ENCODE measurements at regions not wholly inside any gene's neighbourhood (a gene's known extent, or its start where the extent isn't known, plus 50 kb on each side); places are given as distances from the start of the nearest gene placed in this dataset.
A peak's percentile ranks its signal among the peaks of the same experiment; 100 is the strongest.
"Not testable (repeated sequence)": the region's sequence is repeated elsewhere in the genome, so short reads cannot be mapped to it uniquely, and the experiment has no call there.

GRCh38 chr16:88274126-88274750, 108.5 kb upstream of the ZNF469 start:
- DNase-seq = not testable (repeated sequence)

GRCh38 chr16:88274847-88275246, 107.9 kb upstream of the ZNF469 start:
- DNase-seq = no peak

GRCh38 chr16:88275336-88276122, 107.2 kb upstream of the ZNF469 start:
- not testable (repeated sequence) for DNase-seq

- DNase-seq = not testable (repeated sequence)
Observed at GRCh38 chr16:88276123-88276588, 106.6 kb upstream of the ZNF469 start.

GRCh38 chr16:88276591-88276990, 106.2 kb upstream of the ZNF469 start:
- no peak for DNase-seq

GRCh38 chr16:88279998-88280397, 102.8 kb upstream of the ZNF469 start:
- no peak for DNase-seq

GRCh38 chr16:88281858-88282563, 100.7 kb upstream of the ZNF469 start:
- DNase-seq = no peak

- DNase-seq = no peak
Observed at GRCh38 chr16:88282564-88283395, 100.0 kb upstream of the ZNF469 start.

- no peak for DNase-seq
Observed at GRCh38 chr16:88283596-88283995, 99.2 kb upstream of the ZNF469 start.

GRCh38 chr16:88284101-88284500, 98.7 kb upstream of the ZNF469 start:
- DNase-seq = no peak

- no peak for DNase-seq
Observed at GRCh38 chr16:88284626-88285513, 97.9 kb upstream of the ZNF469 start.

GRCh38 chr16:88285514-88285822, 97.3 kb upstream of the ZNF469 start:
- no peak for DNase-seq

GRCh38 chr16:88286301-88286923, 96.3 kb upstream of the ZNF469 start:
- DNase-seq = peak; percentile 73

- DNase-seq = peak; percentile 20
Observed at GRCh38 chr16:88287219-88287618, 95.5 kb upstream of the ZNF469 start.

- DNase-seq = no peak
Observed at GRCh38 chr16:88288303-88288702, 94.5 kb upstream of the ZNF469 start.

GRCh38 chr16:88289001-88289400, 93.8 kb upstream of the ZNF469 start:
- no peak for DNase-seq

GRCh38 chr16:88289561-88289960, 93.2 kb upstream of the ZNF469 start:
- no peak for DNase-seq

GRCh38 chr16:88289968-88290401, 92.8 kb upstream of the ZNF469 start:
- DNase-seq = no peak

- DNase-seq = no peak
Observed at GRCh38 chr16:88290850-88291830, 91.6 kb upstream of the ZNF469 start.
